Bronchial epithelial cell (primary cell): ENCODE measurements at regions not wholly inside any gene's neighbourhood (a gene's known extent, or its start where the extent isn't known, plus 50 kb on each side); places are given as distances from the start of the nearest gene placed in this dataset.

Source experiments
- DNase-seq: peaks from one replicate; pipeline ENCODE4 v3.0.0-alpha.2; 2010; ENCODE audit warnings: low read depth
- FAIRE-seq: peaks from 2 replicates; lab custom pipeline; 2011; peaks lifted over from hg19 to GRCh38; lab: Jason Lieb, UNC
- H3K27me3 ChIP-seq: 2 replicates; pipeline ENCODE4 v1.5.1; 2011; ENCODE audit warnings: low read length; ENCODE audit not compliant: control insufficient read depth, insufficient read depth
- H3K36me3 ChIP-seq: 2 replicates; pipeline ENCODE4 v1.5.1; 2011; ENCODE audit warnings: low read length; ENCODE audit not compliant: control insufficient read depth, insufficient read depth
- H3K4me3 ChIP-seq: 2 replicates; pipeline ENCODE4 v1.5.1; 2011; ENCODE audit warnings: mild to moderate bottlenecking, low read depth, low read length, control low read depth
- CTCF ChIP-seq: IDR thresholded peaks from 2 replicates; pipeline ENCODE4 v1.5.1; 2011; ENCODE audit warnings: mild to moderate bottlenecking, moderate library complexity, low read length, control low read depth, inconsistent platforms; ENCODE audit not compliant: insufficient read depth, severe bottlenecking

- Histone ChIP-seq H3K4me3 (no peak overlapping the region), H3K27me3 (no peaks in the 10 kb centered on the region), H3K36me3 (no peaks in the 10 kb centered on the region)
- DNase-seq (no peak), FAIRE-seq (no peak)
- TF ChIP-seq CTCF, result no peak
Measured at GRCh38 chr17:53314521-53314920, 508.2 kb upstream of the KIF2B start.

- Histone ChIP-seq H3K27me3 (no peaks in the 10 kb centered on the region), H3K36me3 (no peaks in the 10 kb centered on the region), H3K4me3 (no peak overlapping the region)
- peak; percentile 13 for DNase-seq
- FAIRE-seq, result no peak
- TF ChIP-seq CTCF, result no peak
Measured at GRCh38 chr17:53313746-53314145, 509.0 kb upstream of the KIF2B start.

- no peaks in the 10 kb centered on the region for H3K27me3 ChIP-seq
- H3K36me3 ChIP-seq, result no peaks in the 10 kb centered on the region
- TF ChIP-seq CTCF, result no peak
- DNase-seq (no peak), FAIRE-seq (no peak)
- H3K4me3 ChIP-seq, result no peak overlapping the region
Measured at GRCh38 chr17:53278466-53278865, 544.3 kb upstream of the KIF2B start.

- H3K36me3 ChIP-seq, result no peaks in the 10 kb centered on the region
- no peak overlapping the region for H3K4me3 ChIP-seq
- H3K27me3 ChIP-seq, result no peaks in the 10 kb centered on the region
- FAIRE-seq (no peak), DNase-seq (no peak)
- TF ChIP-seq CTCF, result no peak
Measured at GRCh38 chr17:53273126-53273525, 549.6 kb upstream of the KIF2B start.

- no peak for TF ChIP-seq CTCF
- FAIRE-seq, result no peak
- no peak for DNase-seq
- Histone ChIP-seq H3K36me3 (no peaks in the 10 kb centered on the region), H3K27me3 (no peaks in the 10 kb centered on the region), H3K4me3 (no peak overlapping the region)
Measured at GRCh38 chr17:53270936-53271335, 551.8 kb upstream of the KIF2B start.

GRCh38 chr17:53264730-53265129 lies 558.0 kb upstream of the KIF2B start:
- DNase-seq (no peak), FAIRE-seq (no peak)
- no peak for TF ChIP-seq CTCF
- Histone ChIP-seq H3K4me3 (no peak overlapping the region), H3K27me3 (no peaks in the 10 kb centered on the region), H3K36me3 (no peaks in the 10 kb centered on the region)
